AG08396 (cell line): ENCODE measurements at regions not wholly inside any gene's neighbourhood (a gene's known extent, or its start where the extent isn't known, plus 50 kb on each side); places are given as distances from the start of the nearest gene placed in this dataset.
A peak's percentile ranks its signal among the peaks of the same experiment; 100 is the strongest.

Source experiments
- DNase-seq: peaks from one replicate; pipeline ENCODE4 v3.0.0; 2012; ENCODE audit warnings: low spot score, mixed read lengths

DNA sequence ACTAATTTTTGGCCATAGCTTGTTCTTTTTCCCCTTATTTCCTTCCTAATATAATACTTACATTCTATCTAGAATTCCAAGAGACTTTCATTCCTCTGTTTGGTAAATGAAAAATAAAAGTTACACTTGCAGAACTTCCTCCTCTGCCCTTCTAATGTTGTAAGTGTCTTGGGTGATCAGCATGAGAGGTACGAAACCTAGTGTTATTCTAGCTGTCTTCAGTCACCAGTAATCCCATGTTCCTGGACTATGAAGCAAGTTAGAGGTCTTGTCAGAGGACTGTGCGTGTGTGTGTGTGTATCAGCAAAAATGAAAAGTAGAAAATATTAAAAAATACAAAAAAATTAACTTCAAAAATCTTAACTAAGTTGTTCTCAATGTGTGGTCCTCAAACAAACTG lies 307.0 kb downstream of the SPRY2 start:
- no peak for DNase-seq

DNA sequence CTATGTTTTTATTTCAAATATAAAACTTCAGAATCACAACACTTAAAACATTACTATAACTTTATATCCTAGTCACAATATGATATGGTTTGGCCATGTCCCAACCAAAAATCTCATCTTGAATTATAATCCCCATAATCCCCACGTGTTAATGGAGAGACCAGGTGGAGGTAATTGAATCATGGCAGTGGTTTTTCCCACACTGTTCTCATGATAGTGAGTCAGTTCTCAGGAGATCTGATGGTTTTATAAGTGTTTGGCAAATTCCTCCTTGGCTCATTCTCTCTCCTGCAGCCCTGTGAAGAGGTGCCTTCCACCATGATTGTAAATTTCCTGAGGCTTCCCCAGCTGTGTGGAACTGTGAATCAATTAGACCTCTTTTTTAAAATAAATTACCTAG lies 307.6 kb downstream of the SPRY2 start:
- DNase-seq: no peak

DNA sequence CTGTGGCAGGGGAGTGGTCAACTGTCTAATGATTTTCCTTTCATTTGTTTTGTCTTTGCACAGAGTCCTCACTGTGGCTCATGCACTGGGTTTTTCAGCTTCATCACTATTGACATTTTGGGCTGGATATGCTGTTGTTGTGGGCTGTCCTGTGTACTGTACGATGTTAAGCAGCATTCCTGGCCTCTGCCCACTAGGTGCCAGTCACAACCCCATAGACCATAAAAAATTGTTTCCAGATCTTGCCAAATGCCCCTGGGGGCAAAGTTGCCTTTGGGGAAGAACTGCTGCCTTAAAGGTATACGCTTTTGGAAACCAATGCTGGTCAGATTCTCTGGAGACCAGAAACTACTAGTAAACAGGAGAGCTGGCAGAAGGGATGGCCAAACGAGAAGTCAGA lies 310.4 kb downstream of the SPRY2 start:
- no peak for DNase-seq

DNA sequence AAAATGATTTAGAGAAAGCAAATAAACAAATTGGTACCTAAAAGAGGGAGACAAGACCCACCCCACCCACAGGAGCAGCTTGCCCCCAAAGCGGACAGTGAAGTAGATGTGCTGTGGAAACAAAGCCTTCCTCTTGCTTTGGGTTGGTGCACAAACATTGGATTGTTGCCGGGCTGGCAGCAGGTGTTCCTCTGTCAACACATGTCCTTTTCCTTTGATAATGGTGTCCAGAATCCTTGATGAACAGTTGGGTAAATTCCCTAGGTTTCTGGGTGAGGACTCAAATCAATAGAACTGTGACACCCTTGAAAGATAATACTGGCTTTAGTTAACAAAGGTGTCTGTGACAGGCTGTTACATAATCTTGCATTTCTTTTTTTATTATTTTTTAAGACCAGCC lies 311.8 kb downstream of the SPRY2 start:
- DNase-seq: no peak

DNA sequence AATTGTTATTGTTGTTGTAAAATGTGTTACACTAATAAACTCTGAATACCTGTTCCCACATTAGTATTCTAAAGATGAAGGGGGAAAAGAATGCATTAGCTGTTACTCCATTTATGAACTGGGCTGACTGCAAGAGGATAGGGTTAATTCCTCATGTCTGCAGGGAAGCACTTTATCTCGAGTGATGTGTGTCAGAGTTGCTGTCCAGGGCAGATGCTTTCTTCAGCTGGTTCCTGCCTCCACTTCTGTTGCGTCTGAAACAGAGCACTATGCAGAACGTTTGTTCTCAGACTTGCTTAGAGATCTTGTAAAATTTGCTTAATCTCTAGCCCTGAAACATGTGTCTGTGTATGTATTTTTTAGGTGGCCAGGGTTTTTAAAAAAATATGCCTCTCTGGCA lies 318.8 kb downstream of the SPRY2 start:
- DNase-seq: no peak

DNA sequence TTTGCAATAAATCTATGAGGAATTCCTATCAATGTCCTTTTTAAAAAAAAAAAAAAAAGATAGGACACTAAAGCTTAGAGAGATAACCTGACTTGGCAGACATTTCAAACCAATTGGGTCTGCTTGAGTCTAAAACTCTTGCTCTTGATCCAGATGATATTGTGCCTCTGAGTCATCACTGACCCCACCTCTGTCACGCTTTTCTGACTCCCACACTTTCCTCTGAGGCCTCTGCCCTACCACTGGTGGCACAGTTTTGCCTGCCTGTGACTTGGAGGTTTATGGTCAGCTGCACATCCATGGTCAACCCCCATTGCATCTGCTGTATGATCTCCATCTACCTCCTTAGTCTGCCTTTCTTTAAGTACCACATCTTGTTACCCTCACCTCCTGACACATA lies 328.7 kb downstream of the SPRY2 start:
- no peak for DNase-seq

DNA sequence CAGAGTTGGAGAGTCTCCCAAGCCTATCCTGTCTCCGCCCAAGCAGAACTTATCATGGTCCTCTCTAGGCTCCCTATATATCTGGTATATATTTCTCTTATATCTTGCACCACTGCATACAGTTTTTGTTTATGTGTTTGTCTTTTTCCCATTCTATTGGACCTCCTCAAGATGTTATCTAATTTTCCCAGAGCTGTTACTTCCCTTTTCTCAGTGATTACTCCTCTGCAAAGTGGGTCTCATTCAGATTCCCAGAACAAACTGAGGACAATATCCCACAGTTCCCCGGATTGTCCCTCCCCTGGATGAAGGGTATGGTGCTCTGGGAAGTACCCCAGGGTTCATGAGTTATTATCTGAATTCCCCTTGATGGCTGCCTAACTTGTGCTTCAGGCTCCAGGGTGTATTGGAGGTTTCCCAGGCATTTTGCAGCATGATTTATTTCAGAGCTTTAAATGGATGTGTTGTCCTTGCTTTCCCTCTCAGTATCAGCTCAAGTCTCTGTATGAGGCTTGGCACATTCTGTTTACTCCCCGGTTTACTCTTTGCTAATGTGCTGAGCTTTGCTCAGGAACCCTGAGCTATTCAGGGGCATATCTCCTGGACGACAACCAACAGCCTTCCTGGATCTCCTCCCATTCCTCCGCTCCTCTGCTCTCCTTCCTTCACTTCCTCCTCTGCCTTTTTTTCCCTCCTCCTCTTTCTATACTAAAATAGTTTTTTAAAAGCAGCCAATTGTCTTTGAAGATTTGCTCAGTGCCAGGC lies 329.3 kb downstream of the SPRY2 start:
- DNase-seq: no peak

DNA sequence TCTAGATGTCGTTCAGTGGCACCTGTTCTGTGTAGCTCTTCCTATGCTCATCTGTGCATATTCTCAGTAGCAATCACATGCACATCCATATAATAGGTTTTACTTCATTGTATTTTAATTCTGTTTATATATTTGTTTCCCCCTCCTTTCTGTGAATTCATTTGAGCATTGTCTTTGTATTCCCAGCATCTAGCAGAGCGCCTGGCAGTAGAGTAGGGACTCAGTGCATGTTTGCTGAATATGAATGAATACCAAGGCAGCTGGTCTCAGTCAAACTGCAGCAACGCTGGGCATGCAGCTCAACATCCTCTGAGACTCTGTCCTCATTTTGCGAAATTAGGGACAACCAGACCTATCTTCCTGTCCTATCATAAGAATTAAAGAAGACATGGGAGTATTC lies 330.1 kb downstream of the SPRY2 start:
- no peak for DNase-seq

DNA sequence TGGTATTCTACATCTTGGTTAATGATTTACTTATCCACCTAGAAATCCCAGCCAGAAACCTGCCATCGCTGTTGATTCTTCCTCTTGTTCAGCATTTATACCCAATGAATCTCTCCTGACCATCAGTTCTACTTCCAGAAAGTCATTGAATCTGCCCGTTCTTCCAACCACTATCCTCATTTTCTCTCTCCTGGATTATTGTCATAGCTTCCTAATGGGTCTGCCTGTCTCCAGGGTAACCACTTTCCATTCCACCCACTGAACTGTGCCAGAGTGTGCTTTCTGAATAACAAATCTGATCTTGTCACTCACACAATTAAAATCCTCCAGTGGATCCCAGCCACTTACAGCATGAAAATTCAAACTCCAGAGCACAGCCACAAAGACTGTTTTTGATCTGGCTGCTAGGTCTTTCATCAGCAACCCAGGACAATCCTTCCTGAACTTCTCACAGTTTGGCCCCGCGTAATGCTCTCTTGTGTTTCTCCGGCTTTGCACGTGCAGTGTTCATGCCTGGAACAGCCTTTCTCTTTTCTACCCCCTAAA lies 330.6 kb downstream of the SPRY2 start:
- DNase-seq: no peak

DNA sequence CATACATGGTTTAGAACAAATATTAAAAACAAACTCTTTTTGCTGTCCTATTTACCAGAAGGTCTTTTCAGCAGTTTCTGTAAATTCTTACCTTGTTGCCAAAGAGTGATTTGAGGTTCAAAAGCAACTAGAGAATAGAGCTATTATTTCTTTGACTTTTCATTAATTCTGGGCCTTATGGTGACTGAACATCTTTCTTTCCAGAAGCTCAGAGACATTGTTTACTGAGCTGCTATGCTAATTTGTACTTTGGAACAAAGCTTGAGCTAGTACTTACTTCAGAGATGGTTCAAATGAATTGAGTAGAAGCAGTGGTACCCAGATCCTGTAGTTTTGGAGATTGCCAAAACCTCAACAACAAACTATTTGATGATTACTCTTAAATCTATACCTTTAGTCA lies 331.2 kb downstream of the SPRY2 start:
- no peak for DNase-seq

DNA sequence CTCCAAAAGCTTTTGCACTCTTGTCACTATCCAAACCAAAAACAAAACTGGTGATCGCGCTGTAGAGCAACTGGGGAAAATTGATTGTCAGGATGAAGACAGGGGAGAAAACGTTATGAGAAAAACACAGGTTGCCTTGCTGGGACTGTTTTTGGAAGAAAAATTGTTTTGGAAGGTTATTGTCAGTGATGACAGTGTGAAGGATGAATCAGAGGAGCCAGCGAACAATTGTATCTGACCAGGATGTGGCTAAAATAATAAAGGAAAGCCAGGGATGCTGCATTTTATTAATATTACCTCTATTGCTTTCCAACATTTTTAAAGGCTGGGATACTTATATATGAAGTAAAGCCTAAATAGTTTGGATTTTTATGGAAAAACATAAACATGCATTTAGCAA lies 334.0 kb downstream of the SPRY2 start:
- DNase-seq: no peak

DNA sequence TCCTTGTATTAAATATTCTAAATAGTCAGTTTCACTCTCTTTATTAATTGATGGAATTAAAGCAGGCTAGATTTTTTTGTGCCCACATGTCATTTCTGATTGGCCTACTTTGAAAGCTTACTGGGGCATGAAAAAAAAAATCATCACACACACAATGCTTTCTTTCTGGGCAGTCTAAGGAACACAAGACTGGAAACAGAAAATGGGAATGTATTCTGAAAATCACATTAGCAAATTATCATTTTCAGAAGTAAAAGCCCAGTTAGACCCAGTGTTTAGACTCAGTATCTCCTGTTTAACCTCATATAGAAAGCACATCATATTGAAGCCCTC lies 339.4 kb downstream of the SPRY2 start:
- no peak for DNase-seq

DNA sequence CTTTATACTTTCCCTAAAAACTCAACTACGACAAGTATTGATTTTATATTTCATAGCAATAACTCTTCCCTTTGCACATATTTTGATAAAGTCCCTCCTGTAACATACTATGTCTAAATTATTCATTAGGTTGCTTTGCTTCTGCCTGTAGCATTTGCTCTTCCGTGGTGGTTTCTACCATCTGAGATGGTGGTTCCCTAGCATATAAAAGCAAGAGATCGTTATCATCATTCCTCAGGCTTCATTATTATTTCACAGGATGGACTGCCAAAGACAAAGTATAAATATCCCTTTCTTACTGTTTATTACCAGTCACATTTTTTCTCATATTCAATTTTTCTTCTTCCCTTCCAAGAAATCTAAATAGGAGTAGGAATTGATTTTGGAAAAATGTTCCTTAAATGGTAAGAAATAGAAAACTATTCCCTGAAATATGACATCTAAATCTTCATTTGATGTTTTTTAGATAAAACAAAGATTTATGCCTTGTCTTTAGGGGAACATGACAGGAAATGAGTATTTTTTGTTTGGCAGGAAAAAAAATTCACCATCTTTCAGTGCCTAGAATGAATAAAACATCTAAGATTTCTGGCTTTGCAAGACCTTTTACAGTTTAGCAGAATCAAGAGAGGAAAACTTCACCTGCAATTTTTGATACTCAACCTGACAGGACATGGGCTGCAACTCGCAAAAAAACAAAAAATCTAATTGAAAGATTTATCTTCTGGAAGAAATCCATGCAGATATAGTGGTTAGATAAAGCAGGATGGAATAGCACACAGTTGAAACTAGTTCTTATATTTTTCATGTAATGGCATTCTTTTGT lies 340.0 kb downstream of the SPRY2 start:
- DNase-seq: no peak

DNA sequence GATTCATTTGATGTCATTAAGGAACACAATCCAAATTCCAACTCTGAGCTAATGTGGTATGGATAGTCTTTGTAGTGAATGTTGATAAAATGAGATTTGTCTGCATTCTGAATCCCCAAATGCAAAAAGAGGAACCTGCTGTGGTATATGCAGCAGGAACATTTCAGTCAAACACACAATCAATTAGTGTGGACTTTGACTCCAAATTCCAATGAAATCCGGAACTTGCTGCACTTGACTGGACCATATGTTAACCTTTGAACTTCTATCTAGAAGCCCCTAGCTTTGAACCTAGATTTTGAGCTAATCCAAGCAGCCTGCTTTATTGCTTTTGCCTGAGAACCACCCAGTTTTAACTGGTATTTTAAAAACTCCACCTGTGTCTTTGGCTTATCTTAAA lies 341.3 kb downstream of the SPRY2 start:
- DNase-seq: no peak

DNA sequence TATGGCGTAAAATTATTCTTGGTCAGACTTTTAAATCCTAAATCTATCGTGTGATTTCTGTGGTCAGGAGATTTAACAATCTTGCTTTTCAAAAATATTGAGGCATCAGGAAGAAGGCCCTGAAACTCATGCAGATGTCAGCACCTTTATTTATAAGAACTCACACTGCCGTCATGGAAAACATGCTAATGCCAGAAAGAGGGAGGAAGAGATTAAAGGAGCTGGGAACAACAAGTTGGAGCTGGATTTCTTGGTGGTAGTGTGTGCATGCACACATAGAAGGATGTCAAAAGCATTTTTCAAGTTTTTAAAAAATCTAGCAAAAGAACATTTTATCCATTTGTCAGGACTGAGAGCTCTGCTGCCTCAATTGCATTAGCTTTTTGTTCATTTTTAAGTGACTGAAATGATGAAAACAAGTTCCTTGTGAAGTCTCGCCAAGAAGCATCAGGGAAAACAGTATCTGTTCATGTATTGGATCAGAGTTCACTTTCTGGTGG lies 342.5 kb downstream of the SPRY2 start:
- no peak for DNase-seq

DNA sequence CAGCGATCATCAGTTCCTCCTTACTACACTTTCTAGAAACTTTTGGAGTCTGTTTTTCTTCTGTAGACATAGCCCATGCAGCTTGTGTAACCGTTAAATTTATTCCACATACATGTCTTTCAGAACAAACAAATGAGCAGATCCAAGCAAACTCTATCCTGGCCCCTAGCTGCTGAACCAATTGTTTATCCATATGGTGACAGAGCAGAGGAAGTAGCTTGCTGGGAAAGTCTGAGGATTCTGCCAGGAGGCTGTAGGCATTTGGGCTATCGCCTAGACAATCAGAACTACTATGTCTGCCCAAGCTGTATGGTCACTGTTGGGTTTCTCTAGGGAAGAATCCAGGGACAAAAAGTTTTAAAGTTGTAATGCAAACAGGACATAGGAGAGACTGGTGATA lies 343.7 kb downstream of the SPRY2 start:
- no peak for DNase-seq

DNA sequence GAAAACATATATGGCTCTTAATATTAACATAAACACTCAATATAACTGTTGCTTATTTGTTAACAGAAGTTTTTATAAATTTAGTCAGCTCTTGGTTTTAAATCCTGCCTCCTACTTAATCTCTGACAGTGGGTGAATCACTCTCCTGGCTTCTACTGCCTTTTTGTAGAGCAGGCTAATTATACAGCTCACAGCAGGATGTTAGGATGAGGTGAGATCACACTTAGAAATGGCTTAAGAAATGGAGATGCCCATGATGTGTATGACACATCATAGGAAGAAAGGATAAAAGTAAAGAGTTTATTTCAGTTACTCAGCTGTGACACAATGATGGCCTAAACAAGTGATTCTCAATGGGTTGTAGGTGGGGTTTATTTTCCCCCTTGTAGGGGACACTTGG lies 345.6 kb downstream of the SPRY2 start:
- DNase-seq: no peak

DNA sequence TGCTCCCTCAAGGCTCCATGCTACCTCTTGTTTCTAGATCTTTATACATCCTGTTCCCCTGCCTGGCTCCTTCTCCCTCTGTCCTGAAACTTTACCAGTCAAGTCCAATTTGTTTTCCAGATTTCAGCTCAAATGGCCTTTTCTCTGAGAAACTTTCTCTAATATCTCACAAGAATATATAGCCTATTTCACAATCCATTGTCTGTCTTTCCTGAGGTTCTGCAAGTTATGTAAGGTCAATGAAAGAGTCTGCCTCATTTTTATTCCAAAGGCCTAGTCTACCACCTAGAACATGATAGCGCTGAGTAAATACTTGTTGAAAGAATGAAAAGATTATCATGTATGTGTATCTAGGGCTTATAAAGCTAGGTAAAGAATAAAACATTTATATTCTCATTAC lies 348.8 kb downstream of the SPRY2 start:
- no peak for DNase-seq

DNA sequence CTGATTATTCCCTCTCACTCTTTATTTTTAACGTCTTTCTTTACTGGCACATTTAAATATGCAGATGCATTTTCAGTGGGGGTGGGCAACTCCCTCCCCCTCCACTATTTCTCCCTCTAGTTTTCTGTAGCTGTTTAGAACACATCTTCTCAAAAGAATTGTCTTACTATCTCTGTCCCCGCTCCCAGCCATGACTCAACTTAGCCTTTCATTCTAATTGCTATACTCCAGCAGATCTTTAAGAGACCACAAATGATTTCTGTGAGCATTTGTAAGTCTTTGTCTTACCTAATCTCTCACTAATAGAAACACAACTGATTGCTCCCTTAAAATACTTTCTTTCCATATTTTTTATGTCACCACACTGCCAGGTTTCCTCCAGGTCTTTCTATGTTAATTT lies 350.9 kb downstream of the SPRY2 start:
- no peak for DNase-seq

DNA sequence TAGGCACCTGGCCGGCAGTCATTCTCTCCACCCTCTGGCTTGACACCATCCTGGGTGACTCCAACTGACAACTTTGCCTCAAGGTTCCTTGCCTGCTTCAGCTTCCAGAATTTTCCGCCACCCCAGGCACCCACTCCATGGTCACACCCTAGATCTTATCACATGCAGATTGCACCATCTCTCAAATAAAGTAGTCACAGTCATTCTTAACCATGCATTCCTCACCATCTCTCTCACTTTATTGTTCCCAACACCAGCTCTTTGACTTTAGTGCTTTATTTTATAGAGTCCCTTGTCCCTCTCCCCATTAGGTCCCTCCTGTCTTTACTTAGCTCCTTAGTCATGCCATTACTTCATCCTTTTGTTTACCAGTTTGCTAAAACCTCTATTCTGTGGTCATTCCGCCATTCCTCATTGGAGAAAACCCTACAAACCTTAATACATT lies 351.7 kb downstream of the SPRY2 start:
- no peak for DNase-seq

DNA sequence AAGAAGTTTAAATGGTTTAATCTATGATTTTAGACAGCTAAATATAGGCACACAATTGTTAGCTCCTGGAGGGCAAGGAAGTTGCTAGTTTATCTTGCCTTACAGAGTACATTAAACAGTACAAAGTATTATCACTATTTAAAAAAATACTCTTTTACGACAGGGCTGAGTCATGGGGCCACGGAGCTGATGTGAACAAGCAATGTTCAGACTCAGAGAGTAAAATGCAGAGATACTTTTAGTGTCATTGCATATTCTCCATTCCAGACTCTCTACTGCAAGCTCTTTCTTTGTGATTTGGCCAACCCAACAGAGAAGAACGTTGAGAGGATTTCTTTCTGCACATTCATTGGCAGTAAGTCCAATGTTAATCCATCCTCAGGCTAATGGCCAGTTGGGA lies 352.4 kb downstream of the SPRY2 start:
- peak; percentile 52 for DNase-seq

DNA sequence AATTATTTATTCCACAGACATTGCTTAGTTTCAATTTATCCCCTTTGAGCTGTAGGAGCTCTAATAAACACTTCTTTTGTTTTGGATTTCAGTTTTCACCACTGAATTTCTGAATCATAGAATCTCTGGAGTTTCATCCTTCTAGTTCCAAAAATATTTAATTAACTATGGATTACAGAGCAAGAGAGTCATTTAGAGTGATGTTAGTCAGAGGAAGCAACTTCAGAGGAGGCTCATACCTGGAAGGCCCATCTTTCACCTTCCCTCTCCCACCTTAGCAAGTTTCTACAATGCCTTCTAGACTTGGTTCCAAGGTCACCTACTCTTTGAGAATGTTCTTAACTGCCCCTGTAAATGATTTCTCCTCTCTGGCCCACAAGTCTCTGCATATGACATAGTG lies 353.2 kb downstream of the SPRY2 start:
- DNase-seq: no peak

DNA sequence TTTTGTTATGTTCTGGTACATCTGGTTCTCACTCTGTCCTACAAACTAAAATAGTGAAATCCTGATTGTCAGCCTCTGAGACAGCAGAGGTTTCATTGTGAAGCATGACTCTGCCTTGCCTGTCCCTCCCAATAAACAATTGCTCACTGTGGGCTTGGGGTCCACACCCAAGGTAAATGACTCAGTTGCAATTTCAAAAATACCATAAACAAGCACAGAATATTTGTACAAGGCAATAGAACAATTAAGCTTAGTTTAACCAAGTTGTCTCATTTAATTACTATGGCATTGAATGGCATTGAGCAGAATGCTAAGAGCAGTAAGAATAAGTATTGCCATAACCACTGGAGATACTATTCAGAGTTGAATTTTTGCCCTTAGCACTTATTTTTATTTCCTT lies 353.6 kb downstream of the SPRY2 start:
- DNase-seq: no peak
